Colonic mucosa (tissue), 4 donors: ENCODE measurements at regions not wholly inside any gene's neighbourhood (a gene's known extent, or its start where the extent isn't known, plus 50 kb on each side); places are given as distances from the start of the nearest gene placed in this dataset.

Experiments
- DNase-seq: peaks from one replicate; pipeline ENCODE4 v3.0.0-alpha.2; 2020
- H3K27ac ChIP-seq: fragments of 200-600 bp; one replicate; pipeline ENCODE4 v1.8.0; 2021
- H3K27me3 ChIP-seq: fragments of 200-600 bp; one replicate; pipeline ENCODE4 v1.8.0; 2021
- H3K36me3 ChIP-seq: fragments of 200-600 bp; one replicate; pipeline ENCODE4 v1.8.0; 2021
- H3K4me1 ChIP-seq: fragments of 200-600 bp; one replicate; pipeline ENCODE4 v1.8.0; 2021; ENCODE audit warnings: mild to moderate bottlenecking
- H3K4me3 ChIP-seq: fragments of 200-600 bp; one replicate; pipeline ENCODE4 v1.8.0; 2021
- H3K9ac ChIP-seq, 2 donors: one replicate each; pipeline ENCODE4 v1.7.0; 2013; ENCODE audit warnings: control low read depth in 2 of 2, low read depth in 2 of 2, low read length in 2 of 2
- H3K9me3 ChIP-seq: fragments of 200-600 bp; one replicate; pipeline ENCODE4 v1.8.0; 2021
- intact Hi-C: fragments of 100-400 bp; cut with DNase I; formaldehyde crosslinking; loops from one replicate; pipeline ENCODE4 v1.14.1; 2022
- TF ChIP-seq, protein P1 (sequence below): fragments of 200-600 bp; IDR thresholded peaks from one replicate; pipeline ENCODE4 v1.8.0; 2022; ENCODE audit warnings: antibody characterized with exemption, mild to moderate bottlenecking
- donor health status: healthy.
- donor health status: DM: no; HTN: no; CAD: no.
- donor health status: DM: no; HTN: no; CAD: no.

DNA sequence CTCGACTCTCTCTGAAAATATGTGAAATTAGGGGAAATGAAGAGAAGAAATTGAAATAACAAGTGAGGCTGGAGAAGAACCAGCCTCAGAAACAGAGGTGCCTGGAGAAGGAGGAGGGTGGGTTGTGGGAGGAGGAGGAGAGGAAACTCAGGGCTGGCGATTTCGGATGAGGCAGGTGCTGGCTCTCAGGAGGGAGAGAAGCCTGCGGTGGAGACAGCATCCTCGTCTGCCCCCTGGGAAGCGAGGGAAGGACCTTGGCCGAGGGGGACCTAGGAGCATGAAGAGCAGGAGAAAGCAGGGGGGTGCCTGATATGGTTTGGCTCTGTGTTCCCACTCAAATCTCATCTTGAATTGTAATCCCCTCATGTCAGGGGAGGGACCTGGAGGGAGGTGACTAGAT, 264.7 kb upstream of the TNRC6C start:
- Histone ChIP-seq H3K9ac (no peak overlapping the region), H3K36me3 (no peaks in the 10 kb centered on the region), H3K4me3 (no peak overlapping the region), H3K27me3 (peaks cover 13% of the 10 kb centered on the region), H3K4me1 (no peaks in the 10 kb centered on the region), H3K9me3 (no peaks in the 10 kb centered on the region), H3K27ac (no peak overlapping the region)
- TF ChIP-seq, protein P1, sequence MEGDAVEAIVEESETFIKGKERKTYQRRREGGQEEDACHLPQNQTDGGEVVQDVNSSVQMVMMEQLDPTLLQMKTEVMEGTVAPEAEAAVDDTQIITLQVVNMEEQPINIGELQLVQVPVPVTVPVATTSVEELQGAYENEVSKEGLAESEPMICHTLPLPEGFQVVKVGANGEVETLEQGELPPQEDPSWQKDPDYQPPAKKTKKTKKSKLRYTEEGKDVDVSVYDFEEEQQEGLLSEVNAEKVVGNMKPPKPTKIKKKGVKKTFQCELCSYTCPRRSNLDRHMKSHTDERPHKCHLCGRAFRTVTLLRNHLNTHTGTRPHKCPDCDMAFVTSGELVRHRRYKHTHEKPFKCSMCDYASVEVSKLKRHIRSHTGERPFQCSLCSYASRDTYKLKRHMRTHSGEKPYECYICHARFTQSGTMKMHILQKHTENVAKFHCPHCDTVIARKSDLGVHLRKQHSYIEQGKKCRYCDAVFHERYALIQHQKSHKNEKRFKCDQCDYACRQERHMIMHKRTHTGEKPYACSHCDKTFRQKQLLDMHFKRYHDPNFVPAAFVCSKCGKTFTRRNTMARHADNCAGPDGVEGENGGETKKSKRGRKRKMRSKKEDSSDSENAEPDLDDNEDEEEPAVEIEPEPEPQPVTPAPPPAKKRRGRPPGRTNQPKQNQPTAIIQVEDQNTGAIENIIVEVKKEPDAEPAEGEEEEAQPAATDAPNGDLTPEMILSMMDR = no peak
- DNase-seq = no peak
- intact Hi-C loops = no loop called here

DNA sequence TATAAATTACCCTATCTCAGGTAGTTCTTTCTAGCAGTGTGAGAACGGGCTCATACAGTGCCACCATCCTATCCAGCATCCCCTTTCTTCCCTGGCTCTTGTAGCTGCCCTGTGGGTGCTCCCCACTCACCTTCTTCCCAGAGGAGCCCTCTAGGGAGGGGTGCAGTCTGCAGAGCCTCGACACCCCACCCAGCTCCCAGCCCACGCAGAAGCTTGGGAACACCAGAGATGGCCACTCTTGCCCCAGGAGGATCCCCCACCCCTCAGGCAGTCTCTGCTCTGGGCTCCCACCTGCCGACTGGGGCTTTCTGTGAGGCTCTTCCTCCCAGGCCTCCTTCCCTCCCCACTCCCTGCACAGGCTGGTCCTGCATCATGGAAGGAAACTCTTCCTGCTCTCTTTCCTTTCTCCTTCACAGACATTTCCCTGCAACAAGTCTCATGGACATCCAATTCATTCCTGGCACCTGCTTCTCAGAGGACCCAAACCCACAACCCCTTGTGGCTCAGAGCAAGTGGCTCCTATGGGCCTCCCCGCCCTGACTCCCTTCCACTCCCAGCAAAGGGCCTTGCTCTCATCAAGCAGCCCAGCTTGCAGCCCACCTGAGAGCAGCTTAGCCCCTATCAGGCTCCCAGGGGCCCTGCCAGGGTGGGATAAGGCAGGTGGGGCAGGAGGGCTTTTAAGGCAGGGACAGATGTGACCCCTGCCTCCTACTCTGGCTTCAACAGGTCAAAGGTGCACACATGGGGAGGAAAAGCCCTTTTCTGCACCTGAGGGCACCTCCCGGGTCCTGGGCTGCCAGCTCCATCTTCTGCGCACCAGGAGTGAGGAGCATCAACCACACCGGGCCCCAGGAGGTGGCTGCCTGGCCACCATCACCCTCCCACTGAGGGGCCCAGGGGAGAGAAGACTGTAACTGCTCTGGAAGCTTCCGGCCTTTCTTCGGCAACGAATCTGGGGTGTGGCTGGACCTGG, 263.8 kb upstream of the TNRC6C start:
- H3K36me3 ChIP-seq = no peaks in the 10 kb centered on the region
- intact Hi-C loops = no loop called here
- H3K4me3 ChIP-seq = no peak overlapping the region
- H3K27ac ChIP-seq = no peak overlapping the region
- TF ChIP-seq, protein P1 = no peak
- H3K9me3 ChIP-seq = no peaks in the 10 kb centered on the region
- H3K27me3 ChIP-seq = peaks cover 13% of the 10 kb centered on the region
- no peak for DNase-seq
- no peak overlapping the region for H3K9ac ChIP-seq
- no peaks in the 10 kb centered on the region for H3K4me1 ChIP-seq

DNA sequence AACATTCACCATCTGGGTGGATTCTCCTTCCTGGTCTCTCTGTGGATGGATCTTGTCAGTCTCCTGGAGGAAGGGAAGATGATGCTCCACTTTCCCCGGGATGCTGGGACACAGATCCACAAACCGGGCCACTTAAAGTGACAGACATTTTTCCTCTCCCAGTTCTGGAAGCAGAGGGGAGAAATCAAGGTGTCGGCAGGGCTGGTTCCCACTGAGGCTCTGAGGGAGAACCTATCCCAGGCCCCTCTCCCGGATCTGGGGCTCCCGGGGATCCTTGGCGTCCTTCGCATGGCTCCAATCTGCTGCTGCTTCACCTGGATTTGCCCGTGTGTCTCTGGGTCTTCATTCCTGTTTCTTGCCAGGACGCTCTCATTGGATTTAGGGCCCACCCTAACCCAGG, 263.1 kb upstream of the TNRC6C start:
- no peaks in the 10 kb centered on the region for H3K4me1 ChIP-seq
- no peak for DNase-seq
- no peak overlapping the region for H3K9ac ChIP-seq
- H3K4me3 ChIP-seq = no peak overlapping the region
- H3K36me3 ChIP-seq = no peaks in the 10 kb centered on the region
- no peak overlapping the region for H3K27ac ChIP-seq
- H3K27me3 ChIP-seq = peaks cover 13% of the 10 kb centered on the region
- TF ChIP-seq, protein P1 = no peak
- H3K9me3 ChIP-seq = no peaks in the 10 kb centered on the region
- intact Hi-C loops = no loop called here

DNA sequence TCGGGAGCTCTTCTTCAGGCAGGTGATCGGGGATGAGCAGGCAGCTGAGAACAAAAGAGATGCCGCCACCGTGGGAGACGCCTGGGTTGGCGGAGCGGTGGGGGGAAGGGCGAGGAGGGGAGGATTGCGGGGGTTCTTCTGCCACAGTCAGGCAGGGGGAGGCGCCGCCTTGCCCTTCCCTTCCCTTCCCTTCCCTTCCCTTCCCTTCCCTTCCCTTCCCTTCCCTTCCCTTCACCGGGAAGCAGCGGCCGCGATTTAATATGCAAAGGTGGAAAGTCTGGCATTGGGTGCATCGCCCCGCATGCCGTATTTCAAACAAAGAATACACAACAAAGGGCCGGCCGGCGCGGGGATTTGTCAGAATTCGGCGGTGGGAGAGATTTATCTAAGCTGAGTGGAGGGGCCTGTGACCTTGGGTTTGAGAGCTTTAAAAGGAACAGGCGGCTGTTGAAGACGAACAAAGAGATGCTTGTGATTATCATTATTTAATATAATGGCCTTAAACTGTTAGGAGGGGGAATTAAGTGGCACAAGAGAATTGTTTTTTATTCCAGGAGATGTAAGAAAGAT, 262.3 kb upstream of the TNRC6C start:
- H3K27me3 ChIP-seq = peaks cover 13% of the 10 kb centered on the region
- intact Hi-C loops = no loop called here
- DNase-seq = no peak
- no peak overlapping the region for H3K27ac ChIP-seq
- H3K36me3 ChIP-seq = no peaks in the 10 kb centered on the region
- TF ChIP-seq, protein P1 = no peak
- H3K9ac ChIP-seq = no peak overlapping the region
- no peaks in the 10 kb centered on the region for H3K4me1 ChIP-seq
- no peak overlapping the region for H3K4me3 ChIP-seq
- H3K9me3 ChIP-seq = no peaks in the 10 kb centered on the region

DNA sequence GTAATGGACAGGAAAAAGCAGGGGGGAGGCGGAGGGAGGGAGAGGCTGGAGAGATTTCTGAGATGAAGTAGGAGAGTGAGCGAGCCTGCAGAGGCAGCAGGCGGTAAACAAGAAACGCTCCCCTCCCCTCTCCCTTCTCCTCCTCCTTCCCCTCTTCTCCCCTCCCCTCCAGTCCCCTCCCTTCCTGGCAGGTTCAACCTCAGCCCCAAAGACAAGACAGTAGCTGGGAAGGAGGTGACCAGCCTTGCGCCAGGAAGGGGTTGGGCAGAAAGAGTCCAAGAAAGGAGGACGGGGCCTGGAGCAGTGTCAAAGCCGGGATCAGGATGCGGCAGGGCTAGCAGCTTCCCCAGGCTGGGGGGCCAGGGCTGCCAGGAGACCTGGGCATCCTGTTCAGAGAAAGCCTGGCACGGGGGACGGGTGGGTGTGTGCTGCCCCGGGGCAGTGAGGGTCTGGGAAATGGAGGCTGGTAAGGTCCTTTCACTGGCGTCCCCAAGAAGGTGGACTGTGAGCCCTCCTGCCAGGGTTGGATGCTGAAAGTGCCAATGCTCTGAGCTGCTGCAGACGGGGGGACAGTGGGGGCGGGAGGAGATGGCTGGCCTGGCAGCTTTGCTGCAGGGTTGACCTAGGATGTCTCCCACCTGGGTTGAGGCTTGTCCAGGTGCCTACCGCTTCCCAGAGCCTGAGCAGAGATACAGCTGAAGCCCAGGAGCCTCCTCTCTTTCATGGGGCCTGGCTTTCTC, 261.6 kb upstream of the TNRC6C start:
- Histone ChIP-seq H3K9ac (no peak overlapping the region), H3K9me3 (no peaks in the 10 kb centered on the region), H3K4me3 (no peak overlapping the region), H3K36me3 (no peaks in the 10 kb centered on the region), H3K4me1 (no peaks in the 10 kb centered on the region), H3K27me3 (peaks cover 13% of the 10 kb centered on the region), H3K27ac (no peak overlapping the region)
- intact Hi-C loops = no loop called here
- TF ChIP-seq, protein P1 = no peak
- DNase-seq = no peak
